ENCODE measurements at regions not wholly inside any gene's neighbourhood (a gene's known extent, or its start where the extent isn't known, plus 50 kb on each side); places are given as distances from the start of the nearest gene placed in this dataset.
A peak's percentile ranks its signal among the peaks of the same experiment; 100 is the strongest.
"Not testable (repeated sequence)": the region's sequence is repeated elsewhere in the genome, so short reads cannot be mapped to it uniquely, and the experiment has no call there.

GRCh38 chr10:17538941-17539340 lies 78.2 kb downstream of the HACD1 start:
- Histone ChIP-seq H3K9ac (ENCODE audit: low read depth, low read length) (no peak overlapping the region), H3K4me3 (ENCODE audit: low read depth, low read length) (no peak overlapping the region), H3K9me3 (ENCODE audit: control insufficient read depth, insufficient read depth, low read length) (peaks cover 3% of the 10 kb centered on the region; the same call in 1 of the 2 replicates), H3K27ac (ENCODE audit: low read depth, low read length) (no peak overlapping the region), H3K36me3 (ENCODE audit: control insufficient read depth, insufficient read depth, low read length) (no peaks in the 10 kb centered on the region), H3K27me3 (ENCODE audit: control insufficient read depth, insufficient read depth, low read length) (no peaks in the 10 kb centered on the region), H3K4me1 (ENCODE audit: control insufficient read depth, insufficient read depth, low read length) (no peaks in the 10 kb centered on the region)

GRCh38 chr10:17537281-17537680 lies 79.9 kb downstream of the HACD1 start:
- Histone ChIP-seq H3K9ac (ENCODE audit: low read depth, low read length) (no peak overlapping the region), H3K36me3 (ENCODE audit: control insufficient read depth, insufficient read depth, low read length) (no peaks in the 10 kb centered on the region), H3K4me1 (ENCODE audit: control insufficient read depth, insufficient read depth, low read length) (no peaks in the 10 kb centered on the region), H3K9me3 (ENCODE audit: control insufficient read depth, insufficient read depth, low read length) (no peaks in the 10 kb centered on the region), H3K27ac (ENCODE audit: low read depth, low read length) (no peak overlapping the region), H3K4me3 (ENCODE audit: low read depth, low read length) (no peak overlapping the region), H3K27me3 (ENCODE audit: control insufficient read depth, insufficient read depth, low read length) (no peaks in the 10 kb centered on the region)

- no peaks in the 10 kb centered on the region for H3K9me3 ChIP-seq (ENCODE audit: control insufficient read depth, insufficient read depth, low read length)
- no peak overlapping the region for H3K27ac ChIP-seq (ENCODE audit: low read depth, low read length)
- no peaks in the 10 kb centered on the region for H3K4me1 ChIP-seq (ENCODE audit: control insufficient read depth, insufficient read depth, low read length)
- no peaks in the 10 kb centered on the region for H3K27me3 ChIP-seq (ENCODE audit: control insufficient read depth, insufficient read depth, low read length)
- H3K9ac ChIP-seq (ENCODE audit: low read depth, low read length): no peak overlapping the region
- no peak overlapping the region for H3K4me3 ChIP-seq (ENCODE audit: low read depth, low read length)
- H3K36me3 ChIP-seq (ENCODE audit: control insufficient read depth, insufficient read depth, low read length): no peaks in the 10 kb centered on the region
Observed at GRCh38 chr10:17536221-17536620, 81.0 kb downstream of the HACD1 start.

- no peak overlapping the region for H3K27ac ChIP-seq (ENCODE audit: low read depth, low read length)
- no peaks in the 10 kb centered on the region for H3K9me3 ChIP-seq (ENCODE audit: control insufficient read depth, insufficient read depth, low read length)
- no peaks in the 10 kb centered on the region for H3K27me3 ChIP-seq (ENCODE audit: control insufficient read depth, insufficient read depth, low read length)
- H3K4me3 ChIP-seq (ENCODE audit: low read depth, low read length): no peak overlapping the region
- H3K9ac ChIP-seq (ENCODE audit: low read depth, low read length): no peak overlapping the region
- no peaks in the 10 kb centered on the region for H3K4me1 ChIP-seq (ENCODE audit: control insufficient read depth, insufficient read depth, low read length)
- H3K36me3 ChIP-seq (ENCODE audit: control insufficient read depth, insufficient read depth, low read length): no peaks in the 10 kb centered on the region
Observed at GRCh38 chr10:17533731-17534130, 79.3 kb upstream of the ST8SIA6 start.

GRCh38 chr10:17528306-17528862 lies 74.0 kb upstream of the ST8SIA6 start:
- H3K36me3 ChIP-seq (ENCODE audit: control insufficient read depth, insufficient read depth, low read length): no peaks in the 10 kb centered on the region
- no peaks in the 10 kb centered on the region for H3K27me3 ChIP-seq (ENCODE audit: control insufficient read depth, insufficient read depth, low read length)
- no peak overlapping the region for H3K4me3 ChIP-seq (ENCODE audit: low read depth, low read length)
- H3K9ac ChIP-seq (ENCODE audit: low read depth, low read length): no peak overlapping the region
- H3K27ac ChIP-seq (ENCODE audit: low read depth, low read length): peak overlapping the region; percentile 82
- no peaks in the 10 kb centered on the region for H3K9me3 ChIP-seq (ENCODE audit: control insufficient read depth, insufficient read depth, low read length)
- peaks cover 9% of the 10 kb centered on the region; the same call in 1 of the 2 replicates for H3K4me1 ChIP-seq (ENCODE audit: control insufficient read depth, insufficient read depth, low read length)

GRCh38 chr10:17527514-17528146 lies 73.2 kb upstream of the ST8SIA6 start:
- H3K9me3 ChIP-seq (ENCODE audit: control insufficient read depth, insufficient read depth, low read length): no peaks in the 10 kb centered on the region
- H3K36me3 ChIP-seq (ENCODE audit: control insufficient read depth, insufficient read depth, low read length): no peaks in the 10 kb centered on the region
- no peaks in the 10 kb centered on the region for H3K27me3 ChIP-seq (ENCODE audit: control insufficient read depth, insufficient read depth, low read length)
- peaks cover 9% of the 10 kb centered on the region; the same call in 1 of the 2 replicates for H3K4me1 ChIP-seq (ENCODE audit: control insufficient read depth, insufficient read depth, low read length)
- no peak overlapping the region for H3K4me3 ChIP-seq (ENCODE audit: low read depth, low read length)
- H3K27ac ChIP-seq (ENCODE audit: low read depth, low read length): peak overlapping the region; percentile 82
- no peak overlapping the region for H3K9ac ChIP-seq (ENCODE audit: low read depth, low read length)

GRCh38 chr10:17526571-17526970 lies 72.2 kb upstream of the ST8SIA6 start:
- H3K9ac ChIP-seq (ENCODE audit: low read depth, low read length); H3K4me3 ChIP-seq (ENCODE audit: low read depth, low read length); H3K27me3 ChIP-seq (ENCODE audit: control insufficient read depth, insufficient read depth, low read length); H3K4me1 ChIP-seq (ENCODE audit: control insufficient read depth, insufficient read depth, low read length); H3K9me3 ChIP-seq (ENCODE audit: control insufficient read depth, insufficient read depth, low read length); H3K27ac ChIP-seq (ENCODE audit: low read depth, low read length); H3K36me3 ChIP-seq (ENCODE audit: control insufficient read depth, insufficient read depth, low read length): not testable (repeated sequence)

- H3K27me3 ChIP-seq (ENCODE audit: control insufficient read depth, insufficient read depth, low read length): no peaks in the 10 kb centered on the region
- H3K36me3 ChIP-seq (ENCODE audit: control insufficient read depth, insufficient read depth, low read length): no peaks in the 10 kb centered on the region
- H3K9ac ChIP-seq (ENCODE audit: low read depth, low read length): no peak overlapping the region
- H3K9me3 ChIP-seq (ENCODE audit: control insufficient read depth, insufficient read depth, low read length): no peaks in the 10 kb centered on the region
- H3K27ac ChIP-seq (ENCODE audit: low read depth, low read length): no peak overlapping the region
- peaks cover 9% of the 10 kb centered on the region; the same call in 1 of the 2 replicates for H3K4me1 ChIP-seq (ENCODE audit: control insufficient read depth, insufficient read depth, low read length)
- H3K4me3 ChIP-seq (ENCODE audit: low read depth, low read length): no peak overlapping the region
Observed at GRCh38 chr10:17523917-17524316, 69.5 kb upstream of the ST8SIA6 start.

- Histone ChIP-seq H3K9ac (ENCODE audit: low read depth, low read length) (no peak overlapping the region), H3K27me3 (ENCODE audit: control insufficient read depth, insufficient read depth, low read length) (no peaks in the 10 kb centered on the region), H3K27ac (ENCODE audit: low read depth, low read length) (no peak overlapping the region), H3K36me3 (ENCODE audit: control insufficient read depth, insufficient read depth, low read length) (no peaks in the 10 kb centered on the region), H3K4me1 (ENCODE audit: control insufficient read depth, insufficient read depth, low read length) (peaks cover 7% of the 10 kb centered on the region; the same call in 1 of the 2 replicates), H3K4me3 (ENCODE audit: low read depth, low read length) (no peak overlapping the region), H3K9me3 (ENCODE audit: control insufficient read depth, insufficient read depth, low read length) (no peaks in the 10 kb centered on the region)
Observed at GRCh38 chr10:17523246-17523753, 68.9 kb upstream of the ST8SIA6 start.

GRCh38 chr10:17522269-17522668 lies 67.9 kb upstream of the ST8SIA6 start:
- not testable (repeated sequence) for H3K36me3 ChIP-seq (ENCODE audit: control insufficient read depth, insufficient read depth, low read length); H3K4me1 ChIP-seq (ENCODE audit: control insufficient read depth, insufficient read depth, low read length); H3K27me3 ChIP-seq (ENCODE audit: control insufficient read depth, insufficient read depth, low read length); H3K4me3 ChIP-seq (ENCODE audit: low read depth, low read length); H3K27ac ChIP-seq (ENCODE audit: low read depth, low read length); H3K9me3 ChIP-seq (ENCODE audit: control insufficient read depth, insufficient read depth, low read length); H3K9ac ChIP-seq (ENCODE audit: low read depth, low read length)

- no peaks in the 10 kb centered on the region for H3K27me3 ChIP-seq (ENCODE audit: control insufficient read depth, insufficient read depth, low read length)
- H3K36me3 ChIP-seq (ENCODE audit: control insufficient read depth, insufficient read depth, low read length): no peaks in the 10 kb centered on the region
- no peak overlapping the region for H3K9ac ChIP-seq (ENCODE audit: low read depth, low read length)
- H3K9me3 ChIP-seq (ENCODE audit: control insufficient read depth, insufficient read depth, low read length): no peaks in the 10 kb centered on the region
- no peak overlapping the region for H3K4me3 ChIP-seq (ENCODE audit: low read depth, low read length)
- H3K4me1 ChIP-seq (ENCODE audit: control insufficient read depth, insufficient read depth, low read length): no peaks in the 10 kb centered on the region
- H3K27ac ChIP-seq (ENCODE audit: low read depth, low read length): no peak overlapping the region
Observed at GRCh38 chr10:17519457-17519856, 65.1 kb upstream of the ST8SIA6 start.

All from HUES48 (cell line).